GM23338 (cell line): ENCODE measurements at regions not wholly inside any gene's neighbourhood (a gene's known extent, or its start where the extent isn't known, plus 50 kb on each side); places are given as distances from the start of the nearest gene placed in this dataset.

ENCODE experiments used
- ATAC-seq: fragments of 200-7000 bp; cut with Tn5 transposase; 3 replicates; pipeline ENCODE4 v1.9.1; 2020
- DNase-seq: peaks from one replicate; pipeline ENCODE4 v3.0.0-alpha.2; 2015; ENCODE audit warnings: low spot score
- H2AFZ ChIP-seq: fragments of 200-600 bp; sonication (generic); 2 replicates; pipeline ENCODE4 v1.8.0; 2016; ENCODE audit warnings: antibody characterized with exemption, mild to moderate bottlenecking, moderate library complexity
- H3F3A ChIP-seq: fragments of 200-600 bp; sonication (generic); replicated peaks from 2 replicates; pipeline ENCODE4 v1.8.0; 2017; ENCODE audit warnings: antibody characterized with exemption, mixed run types, low read depth
- H3K27ac ChIP-seq: fragments of 200-600 bp; sonication (generic); 2 replicates; pipeline ENCODE4 v1.6.1; 2016; ENCODE audit warnings: low read depth
- H3K27me3 ChIP-seq: fragments of 200-600 bp; sonication (generic); 2 replicates; pipeline ENCODE4 v1.8.0; 2016; ENCODE audit warnings: mild to moderate bottlenecking, mixed run types, moderate library complexity; ENCODE audit not compliant: insufficient read depth
- H3K36me3 ChIP-seq: fragments of 200-600 bp; sonication (generic); 2 replicates; pipeline ENCODE4 v1.8.0; 2016; ENCODE audit warnings: mild to moderate bottlenecking; ENCODE audit not compliant: insufficient read depth
- H3K4me1 ChIP-seq: fragments of 200-600 bp; sonication (generic); 2 replicates; pipeline ENCODE4 v1.8.0; 2016; ENCODE audit warnings: mild to moderate bottlenecking, moderate library complexity; ENCODE audit not compliant: insufficient read depth
- H3K4me2 ChIP-seq: fragments of 200-600 bp; sonication (generic); 2 replicates; pipeline ENCODE4 v1.7.1; 2017; ENCODE audit warnings: mixed run types
- H3K4me3 ChIP-seq: fragments of 200-600 bp; sonication (generic); 2 replicates; pipeline ENCODE4 v1.6.1; 2016; ENCODE audit warnings: mixed run types
- H3K79me2 ChIP-seq: fragments of 200-600 bp; sonication (generic); replicated peaks from 2 replicates; pipeline ENCODE4 v1.8.0; 2017; ENCODE audit warnings: mild to moderate bottlenecking; ENCODE audit not compliant: insufficient read depth
- H3K9me2 ChIP-seq: fragments of 200-600 bp; sonication (generic); 2 replicates; pipeline ENCODE4 v1.8.0; 2017; ENCODE audit not compliant: insufficient read depth
- H4K20me1 ChIP-seq: fragments of 200-600 bp; sonication (generic); replicated peaks from 2 replicates; pipeline ENCODE4 v1.8.0; 2017; ENCODE audit warnings: mild to moderate bottlenecking; ENCODE audit not compliant: insufficient read depth
- H3K27ac Mint-ChIP-seq: 2 replicates; pipeline ENCODE4 v1.8.0; 2020; ENCODE audit warnings: inconsistent platforms, mild to moderate bottlenecking, moderate library complexity, mixed read lengths
- H3K27me3 Mint-ChIP-seq: 3 replicates; pipeline ENCODE4 v1.8.0; 2022; ENCODE audit warnings: low read depth, mild to moderate bottlenecking, moderate library complexity, mixed read lengths, inconsistent platforms; ENCODE audit not compliant: insufficient read depth, poor library complexity
- H3K36me3 Mint-ChIP-seq: 3 replicates; pipeline ENCODE4 v1.8.0; 2021; ENCODE audit warnings: low read depth, mild to moderate bottlenecking, inconsistent platforms, moderate library complexity, mixed read lengths
- H3K4me1 Mint-ChIP-seq: 3 replicates; pipeline ENCODE4 v1.8.0; 2020; ENCODE audit warnings: mild to moderate bottlenecking, inconsistent platforms, mixed read lengths
- H3K4me3 Mint-ChIP-seq: 3 replicates; pipeline ENCODE4 v1.8.0; 2021; ENCODE audit warnings: moderate library complexity, mild to moderate bottlenecking, inconsistent platforms, mixed read lengths
- H3K9me3 Mint-ChIP-seq: 3 replicates; pipeline ENCODE4 v1.8.0; 2020; ENCODE audit warnings: moderate library complexity, mild to moderate bottlenecking, inconsistent platforms, mixed read lengths
- CREB1 ChIP-seq: fragments of 250-450 bp; sonication (Bioruptor Pico); IDR thresholded peaks from 2 replicates; pipeline ENCODE4 v1.5.0; 2020; ENCODE audit warnings: low read depth, mild to moderate bottlenecking, moderate library complexity
- CTCF ChIP-seq, 2 experiments: fragments of 200-600 bp in 1 of 2; sonication (generic) in 1 of 2; conservative IDR thresholded peaks; 2 replicates each; pipeline versions ENCODE4 v1.5.1 to v1.6.1; 2016 to 2017; ENCODE audit warnings: antibody characterized with exemption in 2 of 2, low read depth in 2 of 2, mild to moderate bottlenecking in 2 of 2, moderate library complexity in 1 of 2
- ETS1 ChIP-seq: IDR thresholded peaks from 2 replicates; pipeline ENCODE4 v1.6.1; 2016; ENCODE audit warnings: antibody characterized with exemption
- EZH2 ChIP-seq: fragments of 200-600 bp; sonication (generic); IDR thresholded peaks from one replicate; pipeline ENCODE4 v1.8.0; 2017; ENCODE audit warnings: antibody characterized with exemption, mild to moderate bottlenecking, low read depth; ENCODE audit not compliant: unreplicated experiment
- EZH2phosphoT487 ChIP-seq: fragments of 200-600 bp; sonication (generic); IDR thresholded peaks from one replicate; pipeline ENCODE4 v1.8.1; 2018; ENCODE audit warnings: antibody characterized with exemption; ENCODE audit not compliant: unreplicated experiment
- JUNB ChIP-seq: IDR thresholded peaks from one replicate; pipeline ENCODE4 v1.6.1; 2016; ENCODE audit warnings: antibody characterized with exemption; ENCODE audit not compliant: unreplicated experiment
- NANOG ChIP-seq: IDR thresholded peaks from 2 replicates; pipeline ENCODE4 v1.6.1; 2016; ENCODE audit warnings: antibody characterized with exemption, borderline replicate concordance
- POLR2AphosphoS5 ChIP-seq: IDR thresholded peaks from 2 replicates; pipeline ENCODE4 v1.6.1; 2016; ENCODE audit warnings: antibody characterized with exemption, low read depth
- REST ChIP-seq: IDR thresholded peaks from one replicate; pipeline ENCODE4 v1.6.1; 2018; ENCODE audit warnings: antibody characterized with exemption; ENCODE audit not compliant: unreplicated experiment
- STAT1 ChIP-seq: IDR thresholded peaks from one replicate; pipeline ENCODE4 v1.6.1; 2016; ENCODE audit warnings: antibody characterized with exemption; ENCODE audit not compliant: unreplicated experiment
- ZNF114 ChIP-seq: fragments of 250-450 bp; sonication (Bioruptor Pico); IDR thresholded peaks from 2 replicates; pipeline ENCODE4 v1.5.0; 2020; ENCODE audit warnings: mild to moderate bottlenecking, moderate library complexity
- ZNF331 ChIP-seq: fragments of 250-450 bp; sonication (Bioruptor Pico); IDR thresholded peaks from 2 replicates; pipeline ENCODE4 v1.5.0; 2020; ENCODE audit warnings: low read depth, mild to moderate bottlenecking, moderate library complexity
- ZNF462 ChIP-seq: fragments of 250-450 bp; sonication (Bioruptor Pico); IDR thresholded peaks from 2 replicates; pipeline ENCODE4 v1.5.0; 2020; ENCODE audit warnings: mild to moderate bottlenecking, moderate library complexity

GRCh38 chr1:83790446-83790845 is 208.5 kb downstream of the TTLL7 start:
- H2AFZ ChIP-seq: no peak overlapping the region

More at GRCh38 chr1:83790446-83790845, 208.5 kb downstream of the TTLL7 start:
- no peaks in the 10 kb centered on the region for H3K36me3 Mint-ChIP-seq
- no peak for TF ChIP-seq JUNB
- no peak for TF ChIP-seq ETS1
- no peak for TF ChIP-seq EZH2
- TF ChIP-seq NANOG: no peak
- no peak for TF ChIP-seq REST
- TF ChIP-seq ZNF114 (CRISPR knock-in tag): no peak
- no peak for TF ChIP-seq EZH2phosphoT487
- TF ChIP-seq CREB1 (CRISPR knock-in tag): no peak
- no peak for TF ChIP-seq ZNF462 (CRISPR knock-in tag)
- TF ChIP-seq POLR2AphosphoS5: no peak
- TF ChIP-seq ZNF331 (CRISPR knock-in tag): no peak
- TF ChIP-seq STAT1: no peak
- TF ChIP-seq CTCF (conservative IDR thresholded peaks at IDR 0.05; ENCODE audit: low read depth in 2 of 2): no peak
- no peak overlapping the region for H3K27ac Mint-ChIP-seq
- H3K27me3 ChIP-seq: no peaks in the 10 kb centered on the region
- no peak overlapping the region for H3K27ac ChIP-seq
- no peaks in the 10 kb centered on the region for H3F3A ChIP-seq
- H3K4me3 Mint-ChIP-seq: no peak overlapping the region
- H3K9me3 Mint-ChIP-seq: no peaks in the 10 kb centered on the region
- H4K20me1 ChIP-seq: no peaks in the 10 kb centered on the region
- H3K27me3 Mint-ChIP-seq: no peaks in the 10 kb centered on the region
- ATAC-seq (no peak), DNase-seq (no peak)
- peaks cover 16% of the 10 kb centered on the region for H3K4me1 Mint-ChIP-seq
- no peaks in the 10 kb centered on the region for H3K79me2 ChIP-seq
- H3K4me3 ChIP-seq: no peak overlapping the region
- peaks cover 13% of the 10 kb centered on the region; the same call in 1 of the 2 replicates for H3K9me2 ChIP-seq
- H3K4me1 ChIP-seq: peaks cover 32% of the 10 kb centered on the region
- H3K36me3 ChIP-seq: no peaks in the 10 kb centered on the region
- no peak overlapping the region for H3K4me2 ChIP-seq
